ENCODE measurements at regions not wholly inside any gene's neighbourhood (a gene's known extent, or its start where the extent isn't known, plus 50 kb on each side); places are given as distances from the start of the nearest gene placed in this dataset.
"Not testable (repeated sequence)": the region's sequence is repeated elsewhere in the genome, so short reads cannot be mapped to it uniquely, and the experiment has no call there.

DNA sequence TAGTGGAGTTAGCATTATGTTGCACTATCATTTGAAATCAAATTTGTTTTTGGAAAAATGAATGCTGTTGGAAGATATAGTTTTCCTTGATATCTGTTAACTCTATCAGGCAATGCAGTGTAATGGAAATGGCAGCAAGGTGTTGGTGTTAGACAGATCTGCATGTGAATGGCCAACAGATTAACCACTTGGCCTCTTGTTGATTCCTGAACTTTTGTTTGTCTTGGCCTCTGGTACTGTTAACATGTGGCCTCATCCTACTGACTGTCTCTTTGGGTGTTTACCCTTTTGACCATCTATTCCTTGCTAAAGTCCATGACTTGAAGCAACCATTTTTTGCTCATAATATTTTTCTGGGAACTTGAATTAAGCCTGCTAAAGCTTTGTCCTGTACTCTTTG lies 110.2 kb upstream of the CDH2 start:
- Mint-ChIP-seq H3K27ac (no peak overlapping the region), H3K4me3 (no peak overlapping the region), H3K27me3 (no peaks in the 10 kb centered on the region), H3K9me3 (peaks cover 15% of the 10 kb centered on the region), H3K4me1 (no peaks in the 10 kb centered on the region), H3K36me3 (ENCODE audit: low read depth) (no peaks in the 10 kb centered on the region)
- ATAC-seq (replicated peaks): no peak

DNA sequence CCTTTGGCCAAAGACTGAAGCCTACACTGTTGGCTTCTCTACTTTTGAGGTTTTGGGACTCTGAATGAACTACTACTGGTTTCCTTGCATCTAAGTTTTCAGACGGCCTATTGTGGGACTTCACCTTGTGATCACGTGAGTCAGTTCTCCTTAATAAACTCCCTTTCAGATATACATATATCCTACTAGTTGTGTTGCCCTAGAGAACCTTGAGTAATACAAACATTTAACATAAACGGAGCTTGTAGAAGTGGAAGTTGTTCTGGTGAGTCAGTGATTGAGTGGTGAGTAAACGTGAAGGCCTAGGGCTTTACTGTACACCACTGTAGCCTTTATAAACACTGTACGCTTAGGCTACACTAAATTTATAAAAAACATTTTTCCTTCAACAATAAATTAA lies 107.2 kb upstream of the CDH2 start:
- H3K4me3 Mint-ChIP-seq: no peak overlapping the region

DNA sequence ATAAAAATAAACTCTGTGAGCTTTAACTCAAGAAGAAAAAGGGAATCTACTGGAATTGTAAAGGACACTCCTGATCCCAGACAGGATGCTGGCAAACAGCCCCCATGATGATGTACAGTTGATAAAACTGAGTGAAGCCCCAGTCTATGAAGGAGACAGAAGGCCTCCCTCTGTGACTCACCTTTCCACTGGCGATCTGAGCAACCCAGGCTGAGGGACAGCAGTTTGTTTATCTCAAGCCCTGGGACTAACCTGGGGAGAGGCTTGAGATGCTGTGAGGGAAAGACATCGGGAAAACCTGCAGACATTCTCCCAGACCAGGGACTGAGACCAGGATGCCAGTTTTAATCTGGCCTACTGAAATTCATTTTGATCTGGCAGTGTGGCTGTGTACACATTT lies 104.5 kb upstream of the CDH2 start:
- no peaks in the 10 kb centered on the region for H3K36me3 Mint-ChIP-seq (ENCODE audit: low read depth)
- no peaks in the 10 kb centered on the region for H3K27me3 Mint-ChIP-seq
- no peaks in the 10 kb centered on the region for H3K4me1 Mint-ChIP-seq
- H3K4me3 Mint-ChIP-seq: no peak overlapping the region
- no peak overlapping the region for H3K27ac Mint-ChIP-seq
- no peak for ATAC-seq (replicated peaks)
- peaks cover 19% of the 10 kb centered on the region for H3K9me3 Mint-ChIP-seq

More for the DNA sequence above, 107.2 kb upstream of the CDH2 start:
- no peak overlapping the region for H3K27ac Mint-ChIP-seq
- peaks cover 7% of the 10 kb centered on the region for H3K9me3 Mint-ChIP-seq
- no peak for ATAC-seq (replicated peaks)
- no peaks in the 10 kb centered on the region for H3K27me3 Mint-ChIP-seq
- H3K36me3 Mint-ChIP-seq (ENCODE audit: low read depth): no peaks in the 10 kb centered on the region
- no peaks in the 10 kb centered on the region for H3K4me1 Mint-ChIP-seq

DNA sequence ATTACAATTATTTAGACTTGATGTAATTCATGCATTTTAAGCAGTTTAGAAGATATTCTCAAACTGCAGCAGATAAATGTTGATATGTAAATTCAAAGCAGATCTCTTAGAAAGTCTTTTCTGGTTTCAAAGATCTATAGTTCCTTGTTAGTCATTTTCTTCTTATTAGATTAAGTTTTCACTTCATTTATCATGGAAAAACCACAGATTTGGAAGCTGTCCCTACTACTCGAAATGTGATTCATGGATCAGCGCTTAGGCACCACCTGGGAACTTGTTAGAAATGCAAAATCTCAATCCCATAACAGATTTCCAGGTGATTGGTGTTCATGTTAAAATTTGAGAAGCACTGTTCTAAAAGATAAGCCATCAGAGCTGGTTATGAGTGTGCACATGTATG lies 92.8 kb upstream of the CDH2 start:
- H3K4me3 Mint-ChIP-seq: no peak overlapping the region
- no peak for ATAC-seq (replicated peaks)
- H3K36me3 Mint-ChIP-seq (ENCODE audit: low read depth): no peaks in the 10 kb centered on the region
- no peaks in the 10 kb centered on the region for H3K4me1 Mint-ChIP-seq
- no peak overlapping the region for H3K27ac Mint-ChIP-seq
- no peaks in the 10 kb centered on the region for H3K27me3 Mint-ChIP-seq
- peaks cover 20% of the 10 kb centered on the region for H3K9me3 Mint-ChIP-seq

DNA sequence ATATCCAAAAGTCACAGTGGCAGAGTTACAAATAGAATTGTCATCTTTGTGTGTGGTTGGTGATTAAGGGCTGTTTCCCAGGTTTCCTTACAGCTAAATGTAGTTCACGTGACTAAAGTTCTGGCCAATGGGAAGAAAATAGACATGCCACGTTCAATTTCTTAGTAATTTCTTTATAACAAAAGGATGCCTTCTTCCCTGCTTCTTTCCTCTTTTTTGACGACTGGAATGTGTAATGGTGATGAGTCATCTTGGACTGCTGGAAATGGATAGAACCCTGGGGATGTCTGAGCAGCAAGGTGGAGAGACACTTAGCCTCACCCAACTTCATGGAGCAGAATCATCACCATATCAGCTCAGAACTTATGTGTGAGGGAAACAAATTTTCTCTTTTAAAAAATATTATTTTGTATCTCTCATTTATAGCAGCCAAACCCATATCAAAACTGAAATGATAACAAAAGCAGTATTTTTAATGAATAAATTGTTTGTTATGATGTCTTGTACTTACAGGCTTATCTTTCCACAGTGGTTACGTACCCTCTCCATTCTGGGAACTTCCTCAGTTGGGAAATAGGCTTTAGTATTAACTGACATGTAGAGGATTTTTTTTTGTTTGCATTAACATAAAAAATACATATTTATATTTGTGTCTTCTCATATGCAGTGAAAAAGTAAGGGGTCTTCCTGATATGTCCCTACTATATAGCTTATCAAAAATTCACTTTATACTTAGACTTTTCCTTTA lies 91.1 kb upstream of the CDH2 start:
- H3K4me1 Mint-ChIP-seq: no peaks in the 10 kb centered on the region
- no peak overlapping the region for H3K27ac Mint-ChIP-seq
- no peaks in the 10 kb centered on the region for H3K27me3 Mint-ChIP-seq
- H3K9me3 Mint-ChIP-seq: peaks cover 18% of the 10 kb centered on the region
- no peak overlapping the region for H3K4me3 Mint-ChIP-seq
- H3K36me3 Mint-ChIP-seq (ENCODE audit: low read depth): no peaks in the 10 kb centered on the region
- ATAC-seq (replicated peaks): no peak

DNA sequence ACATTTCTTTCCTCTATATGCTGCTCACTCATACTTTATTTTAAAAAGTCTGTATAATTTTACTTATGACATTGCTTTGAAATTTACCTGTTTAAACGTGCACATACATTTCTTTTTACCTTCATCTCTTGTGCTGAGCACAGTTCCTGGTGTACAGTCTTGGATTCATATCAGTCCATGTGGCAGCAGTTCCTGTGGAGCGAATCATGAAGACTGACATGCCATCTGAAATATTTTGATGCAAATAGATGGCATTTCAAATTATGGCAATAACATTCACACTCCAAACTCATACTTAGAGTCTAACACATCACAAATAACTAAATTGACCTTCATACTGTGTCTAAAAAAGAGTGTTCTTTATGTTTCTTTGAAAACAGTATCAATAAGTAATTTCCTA lies 90.3 kb upstream of the CDH2 start:
- ATAC-seq (replicated peaks): no peak
- Mint-ChIP-seq H3K4me1 (no peaks in the 10 kb centered on the region), H3K36me3 (ENCODE audit: low read depth) (no peaks in the 10 kb centered on the region), H3K27me3 (no peaks in the 10 kb centered on the region), H3K9me3 (peaks cover 19% of the 10 kb centered on the region), H3K27ac (no peak overlapping the region), H3K4me3 (no peak overlapping the region)

DNA sequence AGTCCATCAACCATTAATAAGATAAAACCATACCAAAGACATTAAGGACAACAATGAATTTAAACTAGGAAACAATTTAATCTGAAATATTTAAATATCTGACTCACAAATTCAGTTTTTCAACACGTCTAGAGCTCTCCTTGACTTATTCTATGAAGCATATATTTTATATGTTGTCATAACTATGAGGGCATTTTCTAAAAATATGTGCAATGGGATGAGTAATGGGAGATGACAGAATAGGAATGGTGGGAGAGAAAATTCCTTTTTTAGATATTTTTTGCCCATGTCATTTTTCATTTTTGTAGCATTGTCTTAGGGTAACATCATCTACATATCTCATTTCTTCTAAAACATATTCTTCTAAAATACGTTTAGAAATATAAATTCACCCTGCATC lies 79.2 kb upstream of the CDH2 start:
- no peak overlapping the region for H3K27ac Mint-ChIP-seq
- H3K27me3 Mint-ChIP-seq: no peaks in the 10 kb centered on the region
- no peaks in the 10 kb centered on the region for H3K36me3 Mint-ChIP-seq (ENCODE audit: low read depth)
- H3K9me3 Mint-ChIP-seq: peaks cover 11% of the 10 kb centered on the region
- ATAC-seq (replicated peaks): no peak
- no peak overlapping the region for H3K4me3 Mint-ChIP-seq
- H3K4me1 Mint-ChIP-seq: no peaks in the 10 kb centered on the region

DNA sequence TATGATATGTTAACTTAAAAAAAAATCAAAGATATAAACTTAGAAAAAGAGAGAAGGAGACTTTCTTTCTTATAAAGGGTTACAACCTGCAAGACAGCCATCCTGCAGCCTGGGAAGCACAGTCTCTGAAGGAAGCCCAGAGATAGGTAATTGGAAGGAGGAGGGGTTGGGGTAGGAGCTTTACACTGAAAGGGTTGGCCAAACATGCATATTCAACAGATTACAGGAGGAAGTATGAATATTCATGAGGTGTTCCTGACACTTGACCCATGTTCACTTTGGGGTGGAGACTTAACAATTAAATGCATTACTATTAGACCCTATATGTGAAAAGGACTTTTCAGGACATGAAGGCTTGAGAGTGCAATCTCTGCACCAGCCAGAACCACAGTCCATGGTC lies 71.7 kb upstream of the CDH2 start:
- ATAC-seq (replicated peaks): no peak
- Mint-ChIP-seq H3K27ac (no peak overlapping the region), H3K27me3 (no peaks in the 10 kb centered on the region), H3K4me3 (no peak overlapping the region), H3K4me1 (no peaks in the 10 kb centered on the region), H3K36me3 (ENCODE audit: low read depth) (no peaks in the 10 kb centered on the region), H3K9me3 (peaks cover 8% of the 10 kb centered on the region)

DNA sequence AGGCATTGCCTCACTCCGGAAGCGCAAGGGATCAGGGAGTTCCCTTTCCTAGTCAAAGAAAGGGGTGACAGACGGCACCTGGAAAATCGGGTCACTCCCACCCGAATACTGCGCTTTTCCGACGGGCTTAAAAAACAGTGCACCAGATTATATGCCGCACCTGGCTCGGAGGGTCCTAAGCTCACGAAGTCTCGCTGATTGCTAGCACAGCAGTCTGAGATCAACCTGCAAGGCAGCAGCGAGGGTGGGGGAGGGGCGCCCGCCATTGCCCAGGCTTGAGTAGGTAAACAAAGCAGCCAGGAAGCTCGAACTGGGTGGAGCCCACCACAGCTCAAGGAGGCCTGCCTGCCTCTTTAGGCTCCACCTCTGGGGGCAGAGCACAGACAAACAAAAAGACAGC lies 63.7 kb upstream of the CDH2 start:
- not testable (repeated sequence) for H3K4me1 Mint-ChIP-seq; ATAC-seq (replicated peaks); H3K27ac Mint-ChIP-seq; H3K27me3 Mint-ChIP-seq; H3K9me3 Mint-ChIP-seq; H3K36me3 Mint-ChIP-seq (ENCODE audit: low read depth)
- H3K4me3 Mint-ChIP-seq: peak overlapping the region; percentile 42

DNA sequence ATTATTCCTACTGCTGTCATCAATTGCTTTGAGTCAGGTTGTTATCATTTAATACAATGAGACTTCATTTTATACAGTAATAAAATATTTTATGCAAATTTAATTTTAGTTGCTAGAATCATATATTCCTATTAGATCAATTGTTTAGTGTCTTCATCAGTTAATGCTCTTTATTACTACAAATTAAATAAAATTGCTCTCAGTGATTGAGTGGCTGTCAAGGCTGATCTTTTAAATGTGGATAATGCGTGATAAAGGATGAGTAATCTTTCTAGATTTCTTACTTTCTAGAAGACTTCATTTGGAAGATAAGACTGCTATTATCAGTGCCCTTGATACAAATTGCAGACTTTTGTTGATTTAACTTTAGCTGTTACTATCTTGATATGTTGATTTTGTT lies 59.6 kb upstream of the CDH2 start:
- no peaks in the 10 kb centered on the region for H3K36me3 Mint-ChIP-seq (ENCODE audit: low read depth)
- H3K9me3 Mint-ChIP-seq: peaks cover 8% of the 10 kb centered on the region
- no peak overlapping the region for H3K27ac Mint-ChIP-seq
- no peak overlapping the region for H3K4me3 Mint-ChIP-seq
- H3K4me1 Mint-ChIP-seq: no peaks in the 10 kb centered on the region
- ATAC-seq (replicated peaks): no peak
- no peaks in the 10 kb centered on the region for H3K27me3 Mint-ChIP-seq

Measured in activated T-helper 17 cell treated with anti-CD3 and anti-CD28 coated beads, Interleukin-2, amount 50 U/mL, for 72 hours (primary cell).